Tibial nerve (tissue), 4 donors: ENCODE measurements at regions not wholly inside any gene's neighbourhood (a gene's known extent, or its start where the extent isn't known, plus 50 kb on each side); places are given as distances from the start of the nearest gene placed in this dataset.

Source experiments
- DNase-seq, 2 donors: peaks; one replicate each; pipeline ENCODE4 v3.0.0-alpha.2; 2019; ENCODE audit warnings: low spot score in 2 of 2
- H3K27ac ChIP-seq, 4 donors: fragments of 200-600 bp; sonication (generic) in 3 of 4; one replicate each; pipeline ENCODE4 v1.5.1; 2017 to 2019; ENCODE audit warnings: mild to moderate bottlenecking in 1 of 4
- H3K27me3 ChIP-seq, 2 donors: fragments of 200-600 bp; sonication (generic) in 1 of 2; one replicate each; pipeline versions ENCODE4 v1.5.1 to v1.6.0; 2017 to 2019
- H3K36me3 ChIP-seq, 3 donors: fragments of 200-600 bp; sonication (generic); one replicate each; pipeline ENCODE4 v1.5.1; 2018 to 2019
- H3K4me1 ChIP-seq, 4 donors: fragments of 200-600 bp; sonication (generic) in 3 of 4; one replicate each; pipeline ENCODE4 v1.5.1; 2017 to 2019
- H3K4me3 ChIP-seq, 4 donors: fragments of 200-600 bp; sonication (generic) in 3 of 4; one replicate each; pipeline ENCODE4 v1.5.1; 2017 to 2019; ENCODE audit warnings: mild to moderate bottlenecking in 1 of 4, moderate library complexity in 1 of 4
- H3K9me3 ChIP-seq, 4 donors: fragments of 200-600 bp; sonication (generic) in 3 of 4; one replicate each; pipeline ENCODE4 v1.5.1; 2017 to 2019
- CTCF ChIP-seq, 5 experiments: fragments of 200-600 bp in 3 of 5; fragments of 450-650 bp in 2 of 5; sonication (generic) in 3 of 5; IDR thresholded peaks; one replicate each; pipeline ENCODE4 v1.5.1; 2016 to 2019; ENCODE audit warnings: antibody characterized with exemption in 5 of 5, mild to moderate bottlenecking in 3 of 5, moderate library complexity in 2 of 5
- EP300 ChIP-seq, 2 donors: sonication (generic); formaldehyde crosslinking; IDR thresholded peaks; one replicate each; pipeline ENCODE4 v1.6.1; 2017; ENCODE audit warnings: antibody characterized with exemption in 2 of 2, mild to moderate bottlenecking in 1 of 2
- POLR2A ChIP-seq, 2 donors: fragments of 450-650 bp; IDR thresholded peaks; one replicate each; pipeline ENCODE4 v1.6.1; 2017; ENCODE audit warnings: antibody characterized with exemption in 2 of 2, mild to moderate bottlenecking in 2 of 2, moderate library complexity in 2 of 2
- WGBS, 2 donors: methylation state at CpG; one replicate each; pipeline ENCODE4 v1.1.5; 2018; 5-methylcytosine and 5-hydroxymethylcytosine counted together

GRCh38 chr5:145589063-145589462, 246.1 kb downstream of the PRELID2 start:
- 84 to 86% methylated on average over 2 of the region's 2 CpGs for WGBS, 2 donors

GRCh38 chr5:145588558-145588957, 246.6 kb downstream of the PRELID2 start:
- H3K36me3 ChIP-seq, result no peaks in the 10 kb centered on the region
- H3K27ac ChIP-seq, result no peak overlapping the region
- peaks cover 0 to 10% (median 0%) of the 10 kb centered on the region in 4 donors for H3K4me1 ChIP-seq
- no peak for DNase-seq
- peaks cover 0 to 6% (median 0%) of the 10 kb centered on the region in 4 donors for H3K9me3 ChIP-seq
- WGBS, 2 donors, result 55 to 67% methylated on average over 2 of the region's 2 CpGs
- no peak for TF ChIP-seq EP300 (IDR thresholded peaks at IDR 0.05)
- TF ChIP-seq CTCF (IDR thresholded peaks at IDR 0.05), result no peak
- TF ChIP-seq POLR2A (IDR thresholded peaks at IDR 0.05), result no peak
- no peaks in the 10 kb centered on the region for H3K27me3 ChIP-seq
- no peak overlapping the region for H3K4me3 ChIP-seq

More at GRCh38 chr5:145589063-145589462, 246.1 kb downstream of the PRELID2 start:
- H3K36me3 ChIP-seq, result no peaks in the 10 kb centered on the region
- H3K9me3 ChIP-seq, result peaks cover 0 to 1% (median 0%) of the 10 kb centered on the region in 4 donors
- H3K4me1 ChIP-seq, result peaks cover 0 to 10% (median 0%) of the 10 kb centered on the region in 4 donors
- no peak for DNase-seq
- H3K4me3 ChIP-seq, result no peak overlapping the region
- H3K27ac ChIP-seq, result no peak overlapping the region
- no peak for TF ChIP-seq EP300 (IDR thresholded peaks at IDR 0.05)
- no peak for TF ChIP-seq POLR2A (IDR thresholded peaks at IDR 0.05)
- no peak for TF ChIP-seq CTCF (IDR thresholded peaks at IDR 0.05)
- no peaks in the 10 kb centered on the region for H3K27me3 ChIP-seq

- WGBS, 2 donors, result 64 to 65% methylated on average over 4 of the region's 4 CpGs
- no peak for TF ChIP-seq POLR2A (IDR thresholded peaks at IDR 0.05)
- no peak for TF ChIP-seq EP300 (IDR thresholded peaks at IDR 0.05)
- no peak for TF ChIP-seq CTCF (IDR thresholded peaks at IDR 0.05)
- DNase-seq, result no peak
These were observed 247.0 kb downstream of the PRELID2 start for GRCh38 chr5:145588113-145588512.

GRCh38 chr5:145587710-145588109, 247.4 kb downstream of the PRELID2 start:
- Histone ChIP-seq H3K9me3 (peaks cover 0 to 10% (median 0%) of the 10 kb centered on the region in 4 donors), H3K4me1 (peaks cover 0 to 10% (median 0%) of the 10 kb centered on the region in 4 donors), H3K36me3 (no peaks in the 10 kb centered on the region), H3K27me3 (no peaks in the 10 kb centered on the region), H3K4me3 (no peak overlapping the region), H3K27ac (no peak overlapping the region)
- no peak for DNase-seq
- WGBS, 2 donors, result 61 to 67% methylated on average over 1 of the region's 1 CpG
- TF ChIP-seq POLR2A (IDR thresholded peaks at IDR 0.05) (no peak), CTCF (IDR thresholded peaks at IDR 0.05) (no peak), EP300 (IDR thresholded peaks at IDR 0.05) (no peak)

More at GRCh38 chr5:145588113-145588512, 247.0 kb downstream of the PRELID2 start:
- no peak overlapping the region for H3K27ac ChIP-seq
- H3K4me1 ChIP-seq, result peaks cover 0 to 10% (median 0%) of the 10 kb centered on the region in 4 donors
- no peak overlapping the region for H3K4me3 ChIP-seq
- H3K27me3 ChIP-seq, result no peaks in the 10 kb centered on the region
- no peaks in the 10 kb centered on the region for H3K36me3 ChIP-seq
- peaks cover 0 to 10% (median 0%) of the 10 kb centered on the region in 4 donors for H3K9me3 ChIP-seq

GRCh38 chr5:145587308-145587672, 247.9 kb downstream of the PRELID2 start:
- H3K27ac ChIP-seq, result no peak overlapping the region
- no peak for DNase-seq
- H3K4me3 ChIP-seq, result no peak overlapping the region
- TF ChIP-seq POLR2A (IDR thresholded peaks at IDR 0.05) (no peak), EP300 (IDR thresholded peaks at IDR 0.05) (no peak), CTCF (IDR thresholded peaks at IDR 0.05) (no peak)
- H3K4me1 ChIP-seq, result peaks cover 0 to 10% (median 0%) of the 10 kb centered on the region in 4 donors
- peaks cover 0 to 10% (median 0%) of the 10 kb centered on the region in 4 donors for H3K9me3 ChIP-seq
- H3K36me3 ChIP-seq, result no peaks in the 10 kb centered on the region
- WGBS, 2 donors, result 87 to 95% methylated on average over 6 of the region's 6 CpGs
- no peaks in the 10 kb centered on the region for H3K27me3 ChIP-seq
